Thymus (tissue), 11 donors: ENCODE measurements at regions not wholly inside any gene's neighbourhood (a gene's known extent, or its start where the extent isn't known, plus 50 kb on each side); places are given as distances from the start of the nearest gene placed in this dataset.

Experiments used
- DNase-seq, 9 donors: peaks; one replicate each; pipeline ENCODE4 v3.0.0-alpha.2; 2013; ENCODE audit warnings: low spot score in 9 of 9, low read depth in 6 of 9, missing footprints in 1 of 9
- H3K27ac ChIP-seq, 2 donors: one replicate each; pipeline ENCODE4 v1.5.1; 2013; ENCODE audit warnings: control low read depth in 1 of 2, low read depth in 1 of 2, low read length in 1 of 2, mild to moderate bottlenecking in 1 of 2, moderate library complexity in 1 of 2
- H3K27me3 ChIP-seq, 2 donors: one replicate each; pipeline ENCODE4 v1.5.1; 2013; ENCODE audit warnings: low read length in 1 of 2; ENCODE audit not compliant: control insufficient read depth in 2 of 2, insufficient read depth in 1 of 2
- H3K36me3 ChIP-seq, 2 donors: one replicate each; pipeline ENCODE4 v1.5.1; 2013; ENCODE audit warnings: low read length in 1 of 2, mild to moderate bottlenecking in 1 of 2, moderate library complexity in 1 of 2; ENCODE audit not compliant: control insufficient read depth in 2 of 2, insufficient read depth in 2 of 2
- H3K4me1 ChIP-seq, 2 donors: one replicate each; pipeline ENCODE4 v1.5.1; 2013; ENCODE audit warnings: low read length in 2 of 2; ENCODE audit not compliant: control insufficient read depth in 2 of 2, insufficient read depth in 2 of 2
- H3K4me3 ChIP-seq, 2 donors: one replicate each; pipeline ENCODE4 v1.5.1; 2013; ENCODE audit warnings: low read length in 2 of 2, control low read depth in 1 of 2, mild to moderate bottlenecking in 1 of 2
- H3K9me3 ChIP-seq, 2 donors: one replicate each; pipeline ENCODE4 v1.5.1; 2013; ENCODE audit warnings: low read length in 1 of 2, mild to moderate bottlenecking in 1 of 2; ENCODE audit not compliant: control insufficient read depth in 2 of 2, insufficient read depth in 1 of 2
- WGBS: extraction: QIAGEN DNeasy Blood & Tissue Kit; methylation state at CpG from one replicate; pipeline ENCODE4 v1.1.7; 2013; 5-methylcytosine and 5-hydroxymethylcytosine counted together
- donor health status: healthy.

DNA sequence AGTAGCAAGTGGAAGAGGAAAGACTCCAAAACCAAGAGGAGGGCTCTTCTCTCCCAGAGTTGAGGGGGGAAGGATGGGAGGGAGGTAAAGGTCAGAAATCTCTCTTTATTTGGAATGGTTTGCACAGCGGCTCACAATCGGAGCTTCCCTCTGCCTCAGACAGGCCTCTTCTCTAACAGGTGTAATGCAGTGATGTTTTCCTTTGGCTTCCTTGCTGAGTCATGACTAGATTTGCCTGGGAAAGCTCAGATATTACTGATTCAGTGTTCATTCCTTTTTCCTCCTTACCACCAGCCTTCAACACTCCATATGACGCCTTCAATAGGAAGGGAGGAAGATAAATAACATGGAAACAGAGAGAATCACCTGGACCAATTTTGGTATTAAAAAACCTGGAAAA lies 136.6 kb downstream of the RNF152 start:
- Histone ChIP-seq H3K27ac (no peak overlapping the region), H3K4me1 (no peaks in the 10 kb centered on the region), H3K36me3 (no peaks in the 10 kb centered on the region), H3K27me3 (no peaks in the 10 kb centered on the region), H3K9me3 (no peaks in the 10 kb centered on the region), H3K4me3 (no peak overlapping the region)
- 92% methylated on average over 3 of the region's 3 CpGs for WGBS
- no peak for DNase-seq

DNA sequence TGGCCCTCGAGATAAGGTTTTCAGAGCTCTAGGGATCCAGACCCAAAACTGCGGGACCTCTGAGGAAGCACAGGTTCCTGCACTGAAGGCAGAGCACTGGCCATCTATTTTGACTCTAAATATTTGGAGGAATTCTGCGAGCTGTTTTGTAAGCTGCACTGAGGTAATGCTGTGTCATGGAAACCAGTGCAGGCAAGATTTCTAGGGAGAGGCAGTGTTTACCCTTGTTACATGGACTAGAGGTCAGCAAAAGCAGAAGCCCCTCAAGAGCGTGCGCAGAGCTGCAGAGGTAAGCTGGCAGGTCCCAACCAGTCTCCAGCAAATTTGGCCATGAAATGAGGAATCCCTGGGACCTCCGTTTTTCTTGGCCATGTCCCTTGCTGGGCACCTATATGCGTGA lies 137.3 kb downstream of the RNF152 start:
- H3K27ac ChIP-seq, result no peak overlapping the region
- 94% methylated on average over 7 of the region's 7 CpGs for WGBS
- H3K4me1 ChIP-seq, result no peaks in the 10 kb centered on the region
- no peaks in the 10 kb centered on the region for H3K27me3 ChIP-seq
- H3K4me3 ChIP-seq, result no peak overlapping the region
- H3K9me3 ChIP-seq, result no peaks in the 10 kb centered on the region
- DNase-seq, result no peak
- no peaks in the 10 kb centered on the region for H3K36me3 ChIP-seq

- Histone ChIP-seq H3K27ac (no peak overlapping the region), H3K4me3 (no peak overlapping the region)
- WGBS, result 97% methylated on average over 5 of the region's 5 CpGs
Observed at GRCh38 chr18:61754039-61754583, 138.7 kb downstream of the RNF152 start.

DNA sequence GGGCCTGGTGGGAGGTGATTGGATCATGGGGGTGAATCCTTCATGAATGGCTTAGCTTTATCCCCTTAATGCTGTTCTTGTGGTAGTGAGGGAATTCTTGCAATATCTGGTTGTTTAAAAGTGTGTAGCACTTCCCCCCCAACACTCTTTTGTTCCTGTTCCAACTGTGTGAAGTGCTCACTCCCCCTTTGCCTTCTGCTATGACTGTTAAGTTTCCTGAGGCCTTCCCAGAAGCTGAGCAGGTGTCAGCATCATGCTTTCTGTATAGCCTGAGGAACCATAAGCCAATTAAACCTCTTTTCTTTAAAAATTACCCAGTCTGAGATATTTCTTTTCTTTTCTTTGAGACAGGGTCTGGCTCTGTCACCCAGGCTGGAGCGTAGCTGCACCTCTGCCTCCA lies 139.4 kb downstream of the RNF152 start:
- 97% methylated on average over 1 of the region's 1 CpG for WGBS

More at GRCh38 chr18:61754039-61754583, 138.7 kb downstream of the RNF152 start:
- H3K9me3 ChIP-seq, result no peaks in the 10 kb centered on the region
- H3K36me3 ChIP-seq, result no peaks in the 10 kb centered on the region
- no peak for DNase-seq
- H3K4me1 ChIP-seq, result no peaks in the 10 kb centered on the region
- H3K27me3 ChIP-seq, result no peaks in the 10 kb centered on the region

DNA sequence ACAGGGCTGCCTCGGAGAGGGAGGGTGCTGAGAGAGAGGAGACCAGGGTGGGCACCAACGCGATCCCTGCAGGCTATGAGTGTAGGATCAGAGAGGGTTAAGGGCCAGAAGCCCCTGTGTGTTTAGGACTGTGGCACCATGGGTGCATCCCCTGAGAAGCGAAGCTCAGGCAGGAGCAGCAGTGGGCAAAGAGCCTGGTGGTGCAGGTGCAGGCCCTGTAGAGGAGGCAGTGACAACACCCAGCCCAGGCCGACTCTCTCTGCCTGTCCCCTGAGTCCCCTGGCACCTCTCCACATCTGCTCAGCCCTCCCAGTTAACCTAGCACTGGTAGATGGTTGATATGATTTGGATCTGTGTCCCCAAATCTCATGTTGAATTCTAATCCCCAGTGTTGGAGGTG lies 139.8 kb downstream of the RNF152 start:
- H3K9me3 ChIP-seq, result no peaks in the 10 kb centered on the region
- no peaks in the 10 kb centered on the region for H3K36me3 ChIP-seq
- WGBS, result 71% methylated on average over 5 of the region's 5 CpGs
- no peaks in the 10 kb centered on the region for H3K27me3 ChIP-seq
- H3K27ac ChIP-seq, result no peak overlapping the region
- DNase-seq, result no peak
- no peaks in the 10 kb centered on the region for H3K4me1 ChIP-seq
- no peak overlapping the region for H3K4me3 ChIP-seq

More for the DNA sequence above, 139.4 kb downstream of the RNF152 start:
- Histone ChIP-seq H3K4me1 (no peaks in the 10 kb centered on the region), H3K27me3 (no peaks in the 10 kb centered on the region), H3K36me3 (no peaks in the 10 kb centered on the region), H3K9me3 (no peaks in the 10 kb centered on the region), H3K4me3 (no peak overlapping the region), H3K27ac (no peak overlapping the region)
- DNase-seq, result no peak

GRCh38 chr18:61750840-61751668 lies 141.8 kb downstream of the RNF152 start:
- no peak overlapping the region for H3K27ac ChIP-seq
- DNase-seq, result no peak
- 96% methylated on average over 9 of the region's 9 CpGs for WGBS
- H3K9me3 ChIP-seq, result no peaks in the 10 kb centered on the region
- H3K4me1 ChIP-seq, result no peaks in the 10 kb centered on the region
- no peaks in the 10 kb centered on the region for H3K27me3 ChIP-seq
- no peaks in the 10 kb centered on the region for H3K36me3 ChIP-seq
- H3K4me3 ChIP-seq, result no peak overlapping the region

DNA sequence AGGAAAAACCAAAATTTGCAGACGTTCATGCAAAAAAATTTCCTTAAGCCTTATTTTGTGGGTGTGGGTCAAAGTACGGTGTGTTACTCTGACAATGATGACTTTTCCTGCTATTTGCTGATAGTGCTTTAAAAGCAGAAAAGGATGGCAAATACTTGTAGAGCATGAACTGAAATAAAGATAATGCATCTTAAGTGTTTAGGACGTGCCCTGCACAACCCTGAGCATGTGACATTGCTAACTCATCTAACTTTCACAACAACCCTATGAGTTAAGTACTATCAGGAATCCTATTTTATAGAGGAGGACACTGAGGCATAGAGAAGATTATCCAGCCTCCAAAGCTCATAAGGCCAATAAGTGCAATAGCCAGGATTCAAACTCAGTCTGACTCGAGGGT lies 143.3 kb downstream of the RNF152 start:
- Histone ChIP-seq H3K9me3 (no peaks in the 10 kb centered on the region), H3K36me3 (no peaks in the 10 kb centered on the region), H3K4me1 (no peaks in the 10 kb centered on the region), H3K27me3 (no peaks in the 10 kb centered on the region), H3K27ac (no peak overlapping the region), H3K4me3 (no peak overlapping the region)
- DNase-seq, result no peak
- WGBS, result 94% methylated on average over 4 of the region's 4 CpGs

DNA sequence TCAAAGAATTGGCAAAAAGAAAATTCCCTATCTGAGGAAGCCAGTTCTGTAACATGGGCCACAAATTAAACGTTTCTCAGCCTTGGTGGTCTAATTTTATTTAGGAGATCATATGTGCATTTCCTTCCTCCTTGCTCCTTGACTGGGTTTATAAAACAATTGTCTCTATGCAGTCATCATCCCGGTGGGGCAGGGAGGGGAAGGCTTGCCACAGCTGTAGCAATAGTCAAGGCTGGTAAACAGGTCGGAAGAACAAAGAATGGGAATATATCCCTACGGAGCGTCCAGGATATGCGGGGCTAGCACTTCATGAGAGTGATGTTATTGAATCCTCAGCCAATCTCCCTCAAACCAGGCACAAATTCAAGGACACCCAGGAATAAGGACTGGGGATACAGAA lies 143.8 kb downstream of the RNF152 start:
- no peak overlapping the region for H3K27ac ChIP-seq
- H3K4me3 ChIP-seq, result no peak overlapping the region
- 75% methylated on average over 6 of the region's 6 CpGs for WGBS
- no peaks in the 10 kb centered on the region for H3K27me3 ChIP-seq
- H3K4me1 ChIP-seq, result no peaks in the 10 kb centered on the region
- DNase-seq, result no peak
- no peaks in the 10 kb centered on the region for H3K9me3 ChIP-seq
- no peaks in the 10 kb centered on the region for H3K36me3 ChIP-seq

GRCh38 chr18:61748004-61748403 lies 144.8 kb downstream of the RNF152 start:
- no peak for DNase-seq
- Histone ChIP-seq H3K27ac (no peak overlapping the region), H3K4me3 (no peak overlapping the region), H3K27me3 (no peaks in the 10 kb centered on the region), H3K9me3 (no peaks in the 10 kb centered on the region), H3K4me1 (no peaks in the 10 kb centered on the region), H3K36me3 (no peaks in the 10 kb centered on the region)
- WGBS, result 92% methylated on average over 10 of the region's 10 CpGs
